GM23338 (cell line): ENCODE measurements at regions not wholly inside any gene's neighbourhood (a gene's known extent, or its start where the extent isn't known, plus 50 kb on each side); places are given as distances from the start of the nearest gene placed in this dataset.

Experiments used
- CREB1 ChIP-seq: fragments of 250-450 bp; sonication (Bioruptor Pico); IDR thresholded peaks from 2 replicates; pipeline ENCODE4 v1.5.0; 2020; ENCODE audit warnings: low read depth, mild to moderate bottlenecking, moderate library complexity
- CTCF ChIP-seq, 2 experiments: fragments of 200-600 bp in 1 of 2; sonication (generic) in 1 of 2; conservative IDR thresholded peaks; 2 replicates each; pipeline versions ENCODE4 v1.5.1 to v1.6.1; 2016 to 2017; ENCODE audit warnings: antibody characterized with exemption in 2 of 2, low read depth in 2 of 2, mild to moderate bottlenecking in 2 of 2, moderate library complexity in 1 of 2
- POLR2AphosphoS5 ChIP-seq: IDR thresholded peaks from 2 replicates; pipeline ENCODE4 v1.6.1; 2016; ENCODE audit warnings: antibody characterized with exemption, low read depth
- STAT1 ChIP-seq: IDR thresholded peaks from one replicate; pipeline ENCODE4 v1.6.1; 2016; ENCODE audit warnings: antibody characterized with exemption; ENCODE audit not compliant: unreplicated experiment
- ZNF114 ChIP-seq: fragments of 250-450 bp; sonication (Bioruptor Pico); IDR thresholded peaks from 2 replicates; pipeline ENCODE4 v1.5.0; 2020; ENCODE audit warnings: mild to moderate bottlenecking, moderate library complexity

- TF ChIP-seq CTCF (conservative IDR thresholded peaks at IDR 0.05; ENCODE audit: low read depth in 2 of 2): no peak
- no peak for TF ChIP-seq POLR2AphosphoS5
- TF ChIP-seq ZNF114 (CRISPR knock-in tag): no peak
- TF ChIP-seq STAT1: no peak
- TF ChIP-seq CREB1 (CRISPR knock-in tag): no peak
Observed at GRCh38 chr6:11648436-11648775, 110.9 kb downstream of the TMEM170B start.
